Neural progenitor cell (in vitro differentiated cells): ENCODE measurements at regions not wholly inside any gene's neighbourhood (a gene's known extent, or its start where the extent isn't known, plus 50 kb on each side); places are given as distances from the start of the nearest gene placed in this dataset.

Experiments
- DNase-seq: peaks from one replicate; pipeline ENCODE4 v3.0.0-alpha.2; 2016; ENCODE audit warnings: low spot score
- H2AFZ ChIP-seq: fragments of 200-600 bp; sonication (generic); replicated peaks from 2 replicates; pipeline ENCODE4 v1.6.1; 2016; ENCODE audit warnings: antibody characterized with exemption
- H3F3A ChIP-seq: fragments of 200-600 bp; sonication (generic); 2 replicates; pipeline ENCODE4 v1.6.1; 2016; ENCODE audit warnings: antibody characterized with exemption, low read depth
- H3K27ac ChIP-seq: fragments of 200-600 bp; sonication (generic); 2 replicates; pipeline ENCODE4 v1.5.1; 2016; ENCODE audit warnings: mild to moderate bottlenecking
- H3K27me3 ChIP-seq: fragments of 200-600 bp; sonication (generic); 2 replicates; pipeline ENCODE4 v1.6.1; 2016; ENCODE audit warnings: mild to moderate bottlenecking, moderate library complexity
- H3K36me3 ChIP-seq: fragments of 200-600 bp; sonication (generic); 2 replicates; pipeline ENCODE4 v1.5.1; 2016
- H3K4me1 ChIP-seq: fragments of 200-600 bp; sonication (generic); 2 replicates; pipeline ENCODE4 v1.6.1; 2016; ENCODE audit warnings: mixed run types
- H3K4me2 ChIP-seq: fragments of 200-600 bp; sonication (generic); 2 replicates; pipeline ENCODE4 v1.6.1; 2016
- H3K4me3 ChIP-seq: fragments of 200-600 bp; sonication (generic); 2 replicates; pipeline ENCODE4 v1.5.1; 2016
- H3K79me2 ChIP-seq: fragments of 200-600 bp; sonication (generic); 2 replicates; pipeline ENCODE4 v1.6.1; 2016; ENCODE audit warnings: low read depth
- H3K9ac ChIP-seq: fragments of 200-600 bp; sonication (generic); 2 replicates; pipeline ENCODE4 v1.6.1; 2016
- H3K9me3 ChIP-seq: fragments of 200-600 bp; sonication (generic); 2 replicates; pipeline ENCODE4 v1.5.1; 2016; ENCODE audit warnings: low read depth
- H4K20me1 ChIP-seq: fragments of 200-600 bp; sonication (generic); 2 replicates; pipeline ENCODE4 v1.6.1; 2016; ENCODE audit warnings: low read depth
- H3K27ac Mint-ChIP-seq: 3 replicates; pipeline ENCODE4 v1.8.0; 2021; ENCODE audit warnings: mixed read lengths
- H3K27me3 Mint-ChIP-seq: 2 replicates; pipeline ENCODE4 v1.8.0; 2022; ENCODE audit warnings: low read depth, mild to moderate bottlenecking, inconsistent platforms, moderate library complexity, mixed read lengths; ENCODE audit not compliant: insufficient read depth
- H3K36me3 Mint-ChIP-seq: 3 replicates; pipeline ENCODE4 v1.8.0; 2021; ENCODE audit warnings: mixed read lengths
- H3K4me1 Mint-ChIP-seq: 3 replicates; pipeline ENCODE4 v1.8.0; 2021; ENCODE audit warnings: mixed read lengths
- H3K4me3 Mint-ChIP-seq: 3 replicates; pipeline ENCODE4 v1.8.0; 2021; ENCODE audit warnings: mild to moderate bottlenecking, moderate library complexity, mixed read lengths
- H3K9me3 Mint-ChIP-seq: 3 replicates; pipeline ENCODE4 v1.8.0; 2020; ENCODE audit warnings: mixed read lengths
- EZH2 ChIP-seq: fragments of 200-600 bp; sonication (generic); IDR thresholded peaks from 2 replicates; pipeline ENCODE4 v1.6.1; 2017; ENCODE audit warnings: antibody characterized with exemption, mild to moderate bottlenecking, moderate library complexity
- EZH2phosphoT487 ChIP-seq: fragments of 200-600 bp; sonication (generic); IDR thresholded peaks from 2 replicates; pipeline ENCODE4 v1.6.1; 2017; ENCODE audit warnings: antibody characterized with exemption
- TF ChIP-seq, protein P1 (sequence below): fragments of 200-600 bp; sonication (generic); IDR thresholded peaks from 2 replicates; pipeline ENCODE4 v1.5.1; 2017; ENCODE audit warnings: antibody characterized with exemption, mild to moderate bottlenecking

DNA sequence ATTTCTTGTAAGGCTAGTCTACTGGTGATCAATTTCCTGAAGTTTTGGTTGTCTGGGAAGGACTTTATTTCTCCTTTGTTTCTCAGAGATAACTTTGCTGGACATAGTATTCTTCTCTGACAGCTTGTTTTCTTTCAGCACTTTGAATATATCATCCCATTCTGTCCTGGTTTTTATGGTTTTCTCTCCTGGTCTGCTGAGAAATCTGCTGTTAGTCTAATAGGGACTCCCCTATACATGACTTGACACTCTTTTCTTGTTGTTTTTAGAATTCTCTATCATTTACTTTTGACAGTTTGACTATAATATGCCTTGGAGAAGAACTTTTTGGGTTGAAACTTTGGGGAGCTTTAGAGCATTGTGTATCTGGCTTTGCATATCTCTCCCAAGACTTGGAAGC lies 112.5 kb downstream of the PRL start:
- no peak overlapping the region for H3K4me3 ChIP-seq
- TF ChIP-seq EZH2 (no peak), EZH2phosphoT487 (no peak)
- TF ChIP-seq, protein P1, sequence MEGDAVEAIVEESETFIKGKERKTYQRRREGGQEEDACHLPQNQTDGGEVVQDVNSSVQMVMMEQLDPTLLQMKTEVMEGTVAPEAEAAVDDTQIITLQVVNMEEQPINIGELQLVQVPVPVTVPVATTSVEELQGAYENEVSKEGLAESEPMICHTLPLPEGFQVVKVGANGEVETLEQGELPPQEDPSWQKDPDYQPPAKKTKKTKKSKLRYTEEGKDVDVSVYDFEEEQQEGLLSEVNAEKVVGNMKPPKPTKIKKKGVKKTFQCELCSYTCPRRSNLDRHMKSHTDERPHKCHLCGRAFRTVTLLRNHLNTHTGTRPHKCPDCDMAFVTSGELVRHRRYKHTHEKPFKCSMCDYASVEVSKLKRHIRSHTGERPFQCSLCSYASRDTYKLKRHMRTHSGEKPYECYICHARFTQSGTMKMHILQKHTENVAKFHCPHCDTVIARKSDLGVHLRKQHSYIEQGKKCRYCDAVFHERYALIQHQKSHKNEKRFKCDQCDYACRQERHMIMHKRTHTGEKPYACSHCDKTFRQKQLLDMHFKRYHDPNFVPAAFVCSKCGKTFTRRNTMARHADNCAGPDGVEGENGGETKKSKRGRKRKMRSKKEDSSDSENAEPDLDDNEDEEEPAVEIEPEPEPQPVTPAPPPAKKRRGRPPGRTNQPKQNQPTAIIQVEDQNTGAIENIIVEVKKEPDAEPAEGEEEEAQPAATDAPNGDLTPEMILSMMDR = no peak
- Mint-ChIP-seq H3K4me3 (no peak overlapping the region), H3K27ac (no peak overlapping the region), H3K27me3 (peaks cover 5% of the 10 kb centered on the region), H3K4me1 (no peaks in the 10 kb centered on the region), H3K36me3 (peaks cover 57% of the 10 kb centered on the region), H3K9me3 (peaks cover 47% of the 10 kb centered on the region)
- H3K27ac ChIP-seq = no peak overlapping the region
- no peaks in the 10 kb centered on the region for H3K27me3 ChIP-seq
- H3K4me2 ChIP-seq = no peak overlapping the region
- no peak overlapping the region for H3K9ac ChIP-seq
- H2AFZ ChIP-seq = no peak overlapping the region
- no peaks in the 10 kb centered on the region for H3F3A ChIP-seq
- H4K20me1 ChIP-seq = no peaks in the 10 kb centered on the region
- H3K9me3 ChIP-seq = peaks cover 27% of the 10 kb centered on the region
- H3K36me3 ChIP-seq = peaks cover 46% of the 10 kb centered on the region
- no peaks in the 10 kb centered on the region for H3K79me2 ChIP-seq
- no peaks in the 10 kb centered on the region for H3K4me1 ChIP-seq
- no peak for DNase-seq

DNA sequence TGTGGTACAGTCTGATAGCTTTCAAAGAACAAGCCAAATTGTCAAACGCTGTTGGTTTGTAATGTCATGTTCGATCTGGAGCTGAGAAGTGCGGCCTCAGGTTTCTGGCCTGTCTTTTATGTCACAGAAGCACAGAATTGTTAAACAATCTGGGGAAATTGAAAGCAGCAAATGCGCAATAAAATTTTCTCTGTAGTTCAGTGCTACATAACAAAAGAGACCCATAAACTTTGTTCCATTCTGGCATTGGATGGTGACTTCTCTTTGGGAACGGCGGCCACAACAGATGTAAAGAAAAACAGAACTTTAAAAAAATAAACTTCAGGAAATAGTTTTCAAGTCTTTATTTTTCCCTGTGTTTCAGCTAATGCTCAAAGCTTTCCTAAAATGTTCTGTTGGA lies 106.9 kb downstream of the PRL start:
- H3K4me1 ChIP-seq = no peaks in the 10 kb centered on the region
- peaks cover 7% of the 10 kb centered on the region for H3K36me3 ChIP-seq
- Mint-ChIP-seq H3K27me3 (no peaks in the 10 kb centered on the region), H3K9me3 (peaks cover 8% of the 10 kb centered on the region), H3K27ac (no peak overlapping the region), H3K4me1 (no peaks in the 10 kb centered on the region), H3K36me3 (peaks cover 45% of the 10 kb centered on the region), H3K4me3 (no peak overlapping the region)
- H4K20me1 ChIP-seq = no peaks in the 10 kb centered on the region
- no peak overlapping the region for H3K4me2 ChIP-seq
- H3F3A ChIP-seq = no peaks in the 10 kb centered on the region
- no peak overlapping the region for H3K4me3 ChIP-seq
- TF ChIP-seq EZH2phosphoT487 (no peak), EZH2 (no peak)
- TF ChIP-seq, protein P1 = no peak
- no peak overlapping the region for H3K9ac ChIP-seq
- H3K79me2 ChIP-seq = no peaks in the 10 kb centered on the region
- no peak for DNase-seq
- no peak overlapping the region for H2AFZ ChIP-seq
- H3K27me3 ChIP-seq = no peaks in the 10 kb centered on the region
- H3K27ac ChIP-seq = no peak overlapping the region
- peaks cover 2% of the 10 kb centered on the region for H3K9me3 ChIP-seq

- H3K27me3 ChIP-seq = no peaks in the 10 kb centered on the region
- H3K9ac ChIP-seq = no peak overlapping the region
- Mint-ChIP-seq H3K36me3 (peaks cover 48% of the 10 kb centered on the region), H3K9me3 (peaks cover 4% of the 10 kb centered on the region), H3K4me1 (no peaks in the 10 kb centered on the region), H3K27me3 (no peaks in the 10 kb centered on the region), H3K27ac (no peak overlapping the region), H3K4me3 (no peak overlapping the region)
- H3K79me2 ChIP-seq = no peaks in the 10 kb centered on the region
- no peak overlapping the region for H2AFZ ChIP-seq
- H3K4me2 ChIP-seq = no peak overlapping the region
- no peaks in the 10 kb centered on the region for H3K9me3 ChIP-seq
- H3K4me1 ChIP-seq = no peaks in the 10 kb centered on the region
- H3K27ac ChIP-seq = no peak overlapping the region
- H3F3A ChIP-seq = no peaks in the 10 kb centered on the region
- DNase-seq = no peak
- no peaks in the 10 kb centered on the region for H4K20me1 ChIP-seq
- no peaks in the 10 kb centered on the region for H3K36me3 ChIP-seq
- TF ChIP-seq EZH2phosphoT487 (no peak), EZH2 (no peak)
- TF ChIP-seq, protein P1 = no peak
- no peak overlapping the region for H3K4me3 ChIP-seq
These were observed 102.5 kb downstream of the PRL start for GRCh38 chr6:22194188-22194921.
